ENCODE measurements at regions not wholly inside any gene's neighbourhood (a gene's known extent, or its start where the extent isn't known, plus 50 kb on each side); places are given as distances from the start of the nearest gene placed in this dataset.

- Histone ChIP-seq H2AK5ac (ENCODE audit: low read depth, low read length) (no peak overlapping the region), H4K8ac (ENCODE audit: low read depth in 2 of 2, low read length in 2 of 2) (no peak overlapping the region), H3K18ac (ENCODE audit: low read depth, low read length) (no peak overlapping the region), H3K4me2 (ENCODE audit: low read depth, low read length) (no peak overlapping the region), H3K9me1 (ENCODE audit: insufficient read depth, low read length) (no peaks in the 10 kb centered on the region), H3K23ac (ENCODE audit: low read depth, low read length) (no peak overlapping the region), H2BK15ac (ENCODE audit: low read depth, low read length) (no peak overlapping the region), H2AFZ (replicated peaks; ENCODE audit: low read length, poor library complexity) (no peak overlapping the region), H3K9ac (ENCODE audit: low read depth, low read length) (no peak overlapping the region), H3K4me1 (ENCODE audit: control insufficient read depth, insufficient read depth, low read length) (no peaks in the 10 kb centered on the region), H2BK5ac (ENCODE audit: low read depth, low read length, poor library complexity, severe bottlenecking) (no peak overlapping the region), H2BK20ac (ENCODE audit: low read depth, low read length) (no peak overlapping the region), H3K79me1 (ENCODE audit: low read depth in 1 of 2, low read length in 2 of 2) (no peaks in the 10 kb centered on the region), H4K20me1 (ENCODE audit: insufficient read depth, low read length) (no peaks in the 10 kb centered on the region), H3K56ac (ENCODE audit: extremely low read depth, insufficient read depth, low read length) (no peak overlapping the region), H4K91ac (ENCODE audit: insufficient read depth, low read depth, low read length) (no peak overlapping the region), H3K9me3 (ENCODE audit: control insufficient read depth, insufficient read depth, low read length) (peaks cover 39% of the 10 kb centered on the region), H3K27ac (ENCODE audit: insufficient read depth, low read length) (no peak overlapping the region), H2BK120ac (ENCODE audit: low read depth, low read length) (no peak overlapping the region), H3K4me3 (ENCODE audit: insufficient read depth, low read depth, low read length) (no peak overlapping the region), H3K36me3 (ENCODE audit: control insufficient read depth, insufficient read depth, low read length) (no peaks in the 10 kb centered on the region), H2AK9ac (replicated peaks; ENCODE audit: low read depth, low read length, poor library complexity) (no peak overlapping the region), H3K27me3 (ENCODE audit: control insufficient read depth, insufficient read depth, low read length) (no peaks in the 10 kb centered on the region), H4K5ac (ENCODE audit: low read depth, low read length) (no peak overlapping the region), H3K14ac (replicated peaks; ENCODE audit: low read depth, low read length) (no peak overlapping the region), H3K4ac (ENCODE audit: low read depth, low read length) (no peak overlapping the region)
- in situ Hi-C loops (cut with MboI; ENCODE audit: low sequenced_read_pairs) (no loop called here), intact Hi-C loops (cut with micrococcal nuclease) (no loop called here), dilution Hi-C loops (cut with HindIII; ENCODE audit: low sequenced_read_pairs, unreplicated experiment) (no loop called here)
- DNase-seq (no peak), ATAC-seq (ENCODE audit: low read depth) (no peak)
- no peak for TF ChIP-seq MAZ (IDR thresholded peaks at IDR 0.05; ENCODE audit: borderline replicate concordance, low read depth, low read length)
- no peak for TF ChIP-seq CHD1 (IDR thresholded peaks at IDR 0.05; ENCODE audit: low read depth, low read length)
- no peak for TF ChIP-seq RAD21 (IDR thresholded peaks at IDR 0.05; ENCODE audit: low read length)
- TF ChIP-seq RFX5 (IDR thresholded peaks at IDR 0.05; ENCODE audit: low read depth, low read length), result no peak
- no peak for TF ChIP-seq BHLHE40 (IDR thresholded peaks at IDR 0.05; ENCODE audit: low read depth, low read length)
- TF ChIP-seq RCOR1 (IDR thresholded peaks at IDR 0.05; ENCODE audit: insufficient replicate concordance, low read length), result no peak
- TF ChIP-seq MXI1 (IDR thresholded peaks at IDR 0.05; ENCODE audit: borderline replicate concordance, low read depth, low read length), result no peak
- TF ChIP-seq CEBPB (IDR thresholded peaks at IDR 0.05; ENCODE audit: low read depth, low read length), result no peak
- TF ChIP-seq, protein P1, sequence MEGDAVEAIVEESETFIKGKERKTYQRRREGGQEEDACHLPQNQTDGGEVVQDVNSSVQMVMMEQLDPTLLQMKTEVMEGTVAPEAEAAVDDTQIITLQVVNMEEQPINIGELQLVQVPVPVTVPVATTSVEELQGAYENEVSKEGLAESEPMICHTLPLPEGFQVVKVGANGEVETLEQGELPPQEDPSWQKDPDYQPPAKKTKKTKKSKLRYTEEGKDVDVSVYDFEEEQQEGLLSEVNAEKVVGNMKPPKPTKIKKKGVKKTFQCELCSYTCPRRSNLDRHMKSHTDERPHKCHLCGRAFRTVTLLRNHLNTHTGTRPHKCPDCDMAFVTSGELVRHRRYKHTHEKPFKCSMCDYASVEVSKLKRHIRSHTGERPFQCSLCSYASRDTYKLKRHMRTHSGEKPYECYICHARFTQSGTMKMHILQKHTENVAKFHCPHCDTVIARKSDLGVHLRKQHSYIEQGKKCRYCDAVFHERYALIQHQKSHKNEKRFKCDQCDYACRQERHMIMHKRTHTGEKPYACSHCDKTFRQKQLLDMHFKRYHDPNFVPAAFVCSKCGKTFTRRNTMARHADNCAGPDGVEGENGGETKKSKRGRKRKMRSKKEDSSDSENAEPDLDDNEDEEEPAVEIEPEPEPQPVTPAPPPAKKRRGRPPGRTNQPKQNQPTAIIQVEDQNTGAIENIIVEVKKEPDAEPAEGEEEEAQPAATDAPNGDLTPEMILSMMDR (conservative IDR thresholded peaks at IDR 0.05; ENCODE audit: low read depth, low read length), result no peak
- TF ChIP-seq FOS (IDR thresholded peaks at IDR 0.05; ENCODE audit: low read depth, low read length), result no peak
- no peak for TF ChIP-seq POLR2A (IDR thresholded peaks at IDR 0.05; ENCODE audit: low read depth, low read length)
- no peak for TF ChIP-seq MAFK (IDR thresholded peaks at IDR 0.05; ENCODE audit: low read depth, low read length)
- POLR2A ChIA-PET (ENCODE audit: unreplicated experiment), result no interaction called here
- no TSS peak for BruUV-seq (replicated peaks)
- WGBS, 2 experiments (ENCODE audit: extremely low coverage in 2 of 2, insufficient read length in 1 of 2), result no CpG with 5 or more reads among the region's 3 CpGs
- CTCF ChIA-PET, result no interaction called here
These were observed 370.4 kb upstream of the RGMA start for GRCh38 chr15:93459396-93459795.
